CD4-positive, alpha-beta T cell treated with Interferon gamma for 1 hour (primary cell): ENCODE measurements at regions not wholly inside any gene's neighbourhood (a gene's known extent, or its start where the extent isn't known, plus 50 kb on each side); places are given as distances from the start of the nearest gene placed in this dataset.

ENCODE experiments used
- DNase-seq: peaks from one replicate; pipeline ENCODE4 v3.0.0-alpha.2; 2020

DNA sequence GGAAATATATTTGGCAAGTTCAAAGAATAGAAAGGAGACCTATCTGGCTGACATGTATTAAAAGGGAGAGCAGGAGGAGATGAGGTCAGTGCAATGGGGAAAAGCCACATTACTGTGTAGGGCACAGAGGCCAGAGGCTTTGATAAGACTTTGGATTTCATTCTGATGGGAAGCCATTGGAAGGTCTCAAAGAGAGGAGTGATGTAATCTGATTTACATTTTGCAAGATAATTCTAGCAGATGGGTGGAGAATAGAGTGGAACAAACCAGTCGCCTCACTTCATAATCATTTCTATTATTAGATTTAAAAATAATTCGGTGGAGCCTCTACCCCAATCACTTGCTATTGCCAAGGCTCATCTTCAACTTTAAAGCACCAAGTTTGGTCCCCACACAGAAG lies 278.4 kb upstream of the ZC3H12C start:
- no peak for DNase-seq

DNA sequence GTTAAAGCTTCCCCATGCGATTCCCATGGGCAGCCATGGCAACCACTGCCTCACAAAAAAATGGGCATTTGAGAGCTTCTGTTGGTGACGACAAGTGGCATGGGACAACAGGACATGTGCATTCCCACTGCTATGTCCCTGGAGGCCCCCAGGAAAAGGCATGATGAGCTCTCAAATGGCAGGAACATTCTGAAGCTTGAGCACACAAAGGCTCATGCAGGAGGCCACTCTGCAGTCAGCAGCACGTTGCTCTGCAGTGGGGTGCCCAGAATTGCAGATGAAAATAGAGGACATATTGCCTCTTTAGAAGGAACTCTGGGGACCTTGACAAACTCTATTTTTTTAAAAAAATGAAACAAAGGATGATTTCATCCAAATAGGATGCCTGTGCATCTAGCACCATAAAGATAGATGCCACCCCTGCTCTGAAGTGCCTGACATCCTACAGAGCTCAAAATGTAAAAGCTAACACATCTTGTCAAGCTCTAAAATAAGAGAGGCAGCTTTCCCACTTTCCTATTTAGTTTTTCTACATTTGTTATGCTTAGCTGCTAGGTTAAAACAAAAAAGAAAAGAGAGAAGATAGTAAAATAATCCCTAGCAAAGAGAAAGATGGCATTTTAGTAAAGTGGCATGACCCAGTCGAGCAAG lies 277.6 kb upstream of the ZC3H12C start:
- DNase-seq = no peak

DNA sequence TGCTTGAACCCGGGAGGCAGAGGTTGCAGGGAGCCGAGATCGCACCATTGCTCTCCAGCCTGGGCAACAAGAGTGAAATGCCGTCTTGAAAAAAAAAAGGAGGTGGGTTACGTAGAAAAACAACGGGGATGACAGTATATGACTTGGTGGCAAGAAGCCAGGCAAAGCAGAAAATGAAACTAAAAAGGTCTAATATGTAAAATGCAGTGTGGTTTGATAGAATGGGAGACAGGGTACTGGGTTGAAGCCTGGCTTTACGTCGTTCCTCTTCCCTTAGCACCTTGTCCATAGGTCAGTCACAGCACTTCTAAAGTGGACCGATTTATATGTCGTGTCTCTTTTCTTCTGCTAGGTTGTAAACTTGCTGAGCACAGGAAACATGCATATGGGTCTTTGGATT lies 274.9 kb upstream of the ZC3H12C start:
- DNase-seq = no peak

DNA sequence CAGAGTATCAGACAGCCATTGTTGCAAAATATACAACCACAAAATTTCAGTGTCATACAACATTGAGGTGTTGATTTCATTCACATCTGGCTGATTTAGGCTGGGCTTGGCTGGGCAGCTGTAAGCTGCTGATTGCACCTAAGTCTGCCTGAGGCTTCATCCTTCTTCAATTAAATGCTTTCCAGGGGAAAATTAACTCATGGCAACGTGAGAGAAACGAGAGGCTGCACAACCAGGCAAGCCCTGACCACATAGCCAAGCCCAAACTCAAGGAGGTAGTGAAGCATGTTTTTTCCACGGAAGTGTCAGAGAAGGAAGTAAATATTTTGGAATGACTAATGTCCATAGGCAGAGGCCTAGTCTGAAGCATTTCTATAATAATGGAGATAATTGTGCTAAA lies 273.8 kb upstream of the ZC3H12C start:
- no peak for DNase-seq

DNA sequence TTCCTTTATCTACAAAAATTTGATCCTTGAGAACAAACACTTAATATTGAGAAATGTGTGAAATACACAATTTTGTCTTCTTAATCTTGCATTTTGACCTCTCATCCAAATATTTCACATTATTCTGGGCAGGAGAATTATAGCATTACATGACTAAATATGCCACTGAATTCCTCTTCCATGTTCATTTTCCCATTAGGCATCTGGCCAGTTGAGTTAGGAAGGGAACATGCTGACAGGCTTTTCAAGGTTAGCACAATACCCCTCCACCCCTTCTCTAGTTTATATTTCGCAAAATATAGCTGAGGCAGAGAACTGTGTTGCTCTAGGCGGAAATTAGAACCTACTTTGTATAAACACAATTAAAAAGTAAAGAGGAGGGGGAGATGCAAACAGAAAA lies 271.7 kb upstream of the ZC3H12C start:
- no peak for DNase-seq

DNA sequence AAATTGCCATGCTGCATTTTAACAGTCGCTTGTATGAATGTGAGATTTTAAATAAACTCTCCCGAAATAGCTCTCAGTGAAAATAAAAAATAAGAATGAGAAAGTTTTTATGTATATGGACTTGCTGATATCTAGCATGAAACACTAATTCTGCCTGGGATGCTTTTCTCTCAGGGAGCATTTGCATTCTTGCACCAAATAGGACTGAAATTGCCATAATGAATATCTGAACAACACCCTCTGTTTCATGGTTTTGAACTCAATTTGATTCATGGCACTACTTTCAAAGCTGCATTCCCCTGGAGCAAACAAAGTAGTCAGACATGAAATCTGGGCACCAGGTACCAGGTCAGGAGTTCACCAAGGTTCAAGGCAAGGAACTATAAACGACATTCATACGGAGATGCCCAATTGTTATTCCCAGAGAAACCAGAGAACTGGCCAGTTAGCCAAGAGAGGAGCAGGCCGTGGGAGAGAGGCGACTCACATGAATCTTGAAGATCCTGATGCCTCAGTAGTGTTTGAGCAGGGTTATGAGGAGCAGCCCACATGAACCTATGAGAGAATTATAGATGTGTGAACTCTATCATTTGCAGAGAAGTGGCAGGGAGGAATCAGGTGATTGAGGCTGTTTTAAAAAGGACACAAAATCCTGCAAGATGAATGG lies 270.6 kb upstream of the ZC3H12C start:
- no peak for DNase-seq

DNA sequence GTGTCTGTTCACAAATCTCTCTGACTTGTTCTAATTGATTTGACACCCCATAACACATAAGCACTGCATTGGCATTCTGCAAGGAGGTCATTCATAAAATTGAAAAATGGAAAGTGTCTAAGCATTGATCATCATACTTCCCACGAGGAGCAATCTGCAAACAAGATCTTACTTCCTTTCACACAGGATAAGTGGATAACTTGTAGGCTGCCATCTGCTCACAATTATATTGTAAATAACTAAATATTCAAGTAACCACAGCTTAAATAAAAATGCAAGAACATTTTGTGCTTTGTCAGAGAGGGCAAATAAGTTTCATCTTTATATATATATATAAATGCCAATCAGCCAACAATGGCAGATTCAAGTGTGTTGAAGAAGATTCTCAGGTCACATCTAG lies 264.8 kb upstream of the ZC3H12C start:
- DNase-seq = no peak

DNA sequence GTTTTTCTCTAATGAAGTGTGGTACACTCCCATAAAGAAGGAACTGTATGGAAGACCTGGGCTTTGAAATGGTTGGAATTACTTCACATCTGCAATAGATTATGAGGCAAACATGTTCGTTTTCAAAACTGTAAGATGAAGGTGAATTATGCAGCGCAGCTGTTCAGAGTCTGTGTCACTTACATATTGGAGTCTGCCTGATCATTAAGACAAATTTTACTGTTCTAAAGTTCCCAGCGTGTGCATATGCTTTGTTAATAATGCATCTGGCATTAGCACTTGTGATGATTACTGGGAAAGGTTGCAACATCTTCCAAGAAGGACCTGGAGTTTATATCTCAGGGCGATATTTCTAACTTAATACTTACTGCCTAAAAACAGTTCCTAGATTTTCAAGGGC lies 255.2 kb upstream of the ZC3H12C start:
- DNase-seq = no peak

DNA sequence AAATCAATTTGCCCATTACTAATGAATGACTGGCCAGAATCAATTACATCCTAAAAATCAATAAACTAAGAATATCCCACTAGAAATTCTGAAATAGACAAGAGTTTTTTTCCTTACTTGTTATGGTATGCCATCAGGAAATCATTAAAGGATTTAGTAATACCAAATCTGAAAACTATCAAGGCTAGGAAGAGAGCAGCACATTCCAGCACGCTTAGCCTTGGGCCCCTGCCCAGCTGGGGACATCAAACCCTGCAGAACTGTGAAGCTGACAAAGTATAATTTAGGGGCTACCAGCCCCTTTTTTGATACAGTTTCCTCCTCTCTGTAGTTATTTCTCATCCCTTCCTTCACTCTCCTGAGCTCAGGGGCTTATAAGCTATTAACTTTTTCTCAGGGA lies 247.8 kb upstream of the ZC3H12C start:
- DNase-seq = no peak

DNA sequence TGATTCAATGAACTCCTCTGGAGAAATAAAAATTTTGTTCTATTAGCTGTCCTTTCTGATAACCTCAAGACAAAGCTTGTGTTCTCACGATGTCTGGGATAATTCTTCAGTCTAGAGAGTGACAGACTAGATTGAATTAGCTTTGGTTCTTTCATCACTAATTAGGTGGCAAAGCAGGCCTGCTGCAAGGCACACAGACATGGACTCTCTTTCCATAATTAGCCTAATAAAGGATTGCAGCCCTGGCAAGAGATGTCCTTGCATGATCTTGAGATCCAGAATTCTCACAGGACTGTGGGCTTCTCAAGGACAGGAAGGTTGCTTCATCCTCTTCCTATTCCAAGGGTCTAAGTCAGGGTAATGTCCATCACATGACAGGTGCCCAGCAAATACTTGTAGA lies 245.6 kb upstream of the ZC3H12C start:
- DNase-seq = no peak

DNA sequence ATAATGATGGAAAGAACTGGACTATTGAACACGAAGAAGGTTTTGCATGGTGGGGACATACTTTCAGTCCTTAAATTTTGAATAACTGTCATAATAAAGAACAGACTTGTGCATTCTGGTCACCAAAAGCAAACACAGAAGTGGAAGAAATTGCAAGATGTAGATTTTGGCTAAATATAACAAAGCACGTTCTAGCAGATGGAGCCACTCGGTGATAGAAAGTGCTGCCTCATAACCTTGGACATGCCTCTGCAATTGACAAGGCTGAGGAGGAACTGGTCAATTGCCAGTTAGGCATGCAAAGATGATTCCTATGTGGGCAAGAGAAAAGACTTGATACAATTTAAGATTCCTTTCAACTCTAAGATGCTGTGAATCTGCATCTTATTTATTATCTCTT lies 244.1 kb upstream of the ZC3H12C start:
- no peak for DNase-seq

DNA sequence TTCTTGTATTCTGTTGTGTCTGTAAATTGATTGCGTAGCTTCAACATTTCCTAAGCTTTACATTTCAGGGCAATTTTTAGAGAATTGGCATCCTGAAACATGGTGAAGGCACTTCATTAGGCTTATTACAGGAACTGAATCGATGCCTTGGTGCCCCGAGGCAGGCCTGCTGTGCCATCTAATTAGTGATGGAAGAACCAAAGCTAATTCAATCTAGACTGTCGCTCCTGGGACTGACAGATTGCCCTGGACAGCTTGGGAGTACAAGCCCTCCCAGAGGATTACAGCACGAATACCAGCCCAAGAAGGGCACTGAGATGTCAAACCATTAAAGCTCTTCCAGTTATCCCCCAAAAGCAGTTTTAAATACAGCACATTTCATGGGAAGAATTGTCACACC lies 243.2 kb upstream of the ZC3H12C start:
- DNase-seq = no peak

DNA sequence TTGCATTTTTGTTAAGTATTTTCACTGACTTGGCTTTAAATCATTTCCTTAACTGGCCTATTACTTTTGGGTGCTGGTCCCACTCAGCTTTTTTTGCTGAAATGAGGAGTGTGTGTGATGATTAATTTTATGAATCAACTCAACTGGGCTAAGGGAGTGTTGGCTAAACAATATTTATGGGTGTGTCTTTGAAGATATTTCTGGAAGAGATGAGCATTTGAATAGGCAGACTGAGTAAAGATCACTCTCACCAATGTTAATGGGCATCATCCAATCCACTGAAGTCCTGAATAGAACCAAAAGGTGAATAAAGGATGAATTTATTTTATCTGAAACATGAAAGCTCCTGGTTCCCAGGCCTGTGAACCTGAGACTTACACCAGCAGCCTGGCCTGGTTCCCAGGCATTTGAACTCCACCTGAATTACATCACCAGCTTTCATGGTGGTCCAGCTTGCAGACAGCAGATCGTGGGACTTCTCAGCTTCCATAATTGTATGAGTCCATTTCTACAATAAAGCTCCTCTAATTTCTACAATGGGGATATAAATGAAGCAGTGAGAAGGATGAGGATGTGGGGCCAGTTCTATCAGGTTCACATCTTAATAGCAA lies 241.3 kb upstream of the ZC3H12C start:
- DNase-seq = no peak

DNA sequence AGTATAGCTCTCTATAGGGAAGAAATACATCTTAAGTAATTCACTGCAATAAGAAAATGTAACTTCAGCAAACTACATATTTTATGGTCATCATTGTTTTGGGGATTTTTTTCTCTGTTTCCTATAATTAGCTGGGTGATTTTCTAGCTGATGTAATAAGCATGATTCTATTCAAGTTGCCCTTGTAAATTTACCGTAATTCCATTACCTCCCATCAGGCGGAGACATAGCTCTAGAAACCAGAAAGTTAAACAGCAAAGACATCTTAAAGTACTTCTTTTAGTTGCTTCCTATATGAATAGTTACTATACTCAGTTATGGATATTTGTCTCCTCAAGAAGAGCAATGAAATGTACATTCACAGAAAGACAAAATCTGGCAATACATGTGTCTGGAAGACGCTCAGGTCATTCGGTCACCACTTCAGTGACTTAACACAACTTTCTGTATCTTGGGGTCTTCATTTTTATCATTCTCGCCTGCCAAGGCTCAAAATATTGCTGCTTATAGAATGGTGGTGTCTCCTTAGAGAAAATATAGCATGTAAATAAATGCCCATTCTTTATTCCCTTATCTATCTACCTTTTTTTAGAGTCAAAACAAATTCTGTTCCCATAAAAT lies 239.9 kb upstream of the ZC3H12C start:
- no peak for DNase-seq

DNA sequence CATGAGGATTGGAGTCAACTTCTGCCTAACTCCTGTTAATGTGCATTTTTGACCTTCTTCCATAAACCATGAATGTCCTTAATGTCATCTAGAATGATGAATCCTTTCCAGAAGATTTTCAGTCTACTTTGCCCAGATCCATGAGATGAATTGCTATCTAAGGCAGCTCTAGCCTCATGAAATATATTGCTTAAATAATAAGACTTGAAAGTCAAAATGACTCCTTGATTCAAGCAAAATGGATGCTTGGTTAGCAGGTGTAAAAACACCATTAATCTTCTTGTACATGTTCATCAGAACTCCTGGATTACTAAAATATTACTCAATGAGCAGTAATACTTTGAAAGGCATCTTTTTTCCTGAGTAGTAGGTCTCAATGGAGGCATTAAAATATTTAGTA lies 238.5 kb upstream of the ZC3H12C start:
- DNase-seq = no peak

DNA sequence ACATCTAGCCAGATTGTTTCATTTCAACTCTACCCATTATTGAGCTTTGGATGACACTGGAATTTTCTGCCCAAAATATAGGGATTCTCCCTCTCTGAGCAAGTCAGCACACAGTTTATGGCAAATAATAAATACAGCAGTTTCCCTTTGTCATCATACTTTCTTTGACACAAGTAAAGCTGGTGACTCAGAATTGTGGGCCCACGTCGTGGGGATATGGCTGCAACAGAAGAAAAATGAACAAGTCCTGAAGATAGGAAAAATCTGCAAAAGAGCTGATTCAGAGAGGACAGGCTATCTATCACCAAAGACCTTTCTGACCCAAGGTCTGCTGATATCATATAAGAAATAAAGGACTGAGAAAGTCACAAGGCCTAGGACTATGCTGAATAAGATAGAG lies 236.3 kb upstream of the ZC3H12C start:
- no peak for DNase-seq

DNA sequence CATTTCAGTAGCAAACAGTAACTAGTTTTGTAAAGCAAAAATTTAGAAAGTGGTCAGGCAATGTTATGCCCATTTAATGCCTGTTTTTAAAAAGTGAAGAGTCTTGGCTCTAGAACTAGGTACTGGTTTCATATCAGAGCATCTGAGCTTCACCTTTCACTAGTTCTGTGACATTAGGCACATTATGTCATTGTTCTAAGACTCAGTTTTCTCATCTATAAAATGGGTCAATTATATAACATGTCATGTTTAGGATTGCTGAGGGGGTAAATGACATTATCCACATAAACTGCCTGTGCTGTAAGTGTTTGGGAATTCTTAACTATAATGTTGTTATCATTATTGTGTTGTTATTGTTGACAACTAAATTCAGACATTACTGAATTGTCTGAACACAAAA lies 235.6 kb upstream of the ZC3H12C start:
- no peak for DNase-seq

DNA sequence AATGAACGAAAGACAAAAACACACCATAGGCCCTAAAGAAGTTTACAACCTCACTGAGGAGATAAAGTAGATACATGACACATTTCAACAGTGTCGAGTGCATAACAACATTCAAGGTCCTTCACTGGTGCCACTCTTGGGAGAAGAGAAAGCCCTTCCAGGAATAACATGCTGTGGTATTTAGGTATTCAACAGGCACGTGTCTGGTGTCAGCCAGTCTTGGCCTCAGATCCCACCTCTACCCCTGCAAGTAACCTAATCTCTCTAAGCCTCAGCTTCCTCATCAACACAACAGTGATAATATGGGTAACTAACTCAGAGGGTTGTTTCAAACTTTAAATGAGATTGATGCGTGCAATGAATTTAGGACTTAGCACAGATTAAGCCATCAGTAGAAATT lies 235.0 kb upstream of the ZC3H12C start:
- DNase-seq = no peak

DNA sequence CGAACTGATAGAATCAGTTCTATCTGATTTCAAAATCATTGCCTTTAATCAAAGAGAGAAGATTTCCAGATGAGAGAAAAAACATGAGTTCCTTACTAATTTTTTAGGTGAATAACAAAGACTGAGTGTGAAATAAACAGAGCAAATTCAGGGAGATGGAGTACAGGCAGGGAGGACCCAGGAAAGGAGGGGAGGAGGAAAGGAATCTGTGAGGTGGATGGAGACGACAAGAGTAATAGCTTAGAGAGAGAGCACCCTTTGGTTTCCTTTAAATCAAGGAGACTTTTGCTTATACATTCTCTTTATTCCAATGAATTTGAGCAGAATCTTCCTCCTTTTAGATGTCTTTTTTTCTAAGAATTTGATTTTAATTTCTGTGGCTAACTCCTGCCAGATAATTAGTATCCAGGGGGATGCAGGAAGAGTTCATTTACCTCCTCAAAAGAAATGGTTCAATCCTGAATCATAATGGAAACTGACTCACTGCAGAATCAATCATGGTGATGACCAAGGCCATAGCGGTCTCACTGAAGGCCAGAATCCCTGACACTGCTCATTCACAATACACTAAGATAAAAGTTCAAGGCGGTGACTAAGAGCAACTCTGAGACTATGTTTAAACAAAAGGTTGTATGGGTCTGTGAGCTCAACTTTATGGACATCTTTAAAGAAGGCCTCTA lies 234.0 kb upstream of the ZC3H12C start:
- no peak for DNase-seq

DNA sequence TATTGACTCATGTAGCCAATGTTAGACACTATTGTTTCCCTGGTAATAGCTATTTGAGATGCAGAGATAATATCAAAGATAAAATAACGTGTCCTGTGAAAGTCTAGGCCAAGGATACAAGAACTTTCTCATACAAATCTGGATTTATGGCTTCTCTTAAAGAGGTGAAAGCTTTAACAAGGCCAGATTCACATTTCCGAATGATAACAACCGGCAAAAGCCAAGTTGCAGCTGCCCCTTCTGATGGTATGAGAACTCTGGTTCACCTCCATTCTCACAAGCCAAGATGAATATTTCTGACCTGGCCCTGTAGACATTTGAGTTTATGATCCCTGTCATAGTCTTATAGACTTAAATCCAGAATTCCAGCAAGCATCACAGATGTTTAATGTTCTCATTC lies 230.4 kb upstream of the ZC3H12C start:
- no peak for DNase-seq

DNA sequence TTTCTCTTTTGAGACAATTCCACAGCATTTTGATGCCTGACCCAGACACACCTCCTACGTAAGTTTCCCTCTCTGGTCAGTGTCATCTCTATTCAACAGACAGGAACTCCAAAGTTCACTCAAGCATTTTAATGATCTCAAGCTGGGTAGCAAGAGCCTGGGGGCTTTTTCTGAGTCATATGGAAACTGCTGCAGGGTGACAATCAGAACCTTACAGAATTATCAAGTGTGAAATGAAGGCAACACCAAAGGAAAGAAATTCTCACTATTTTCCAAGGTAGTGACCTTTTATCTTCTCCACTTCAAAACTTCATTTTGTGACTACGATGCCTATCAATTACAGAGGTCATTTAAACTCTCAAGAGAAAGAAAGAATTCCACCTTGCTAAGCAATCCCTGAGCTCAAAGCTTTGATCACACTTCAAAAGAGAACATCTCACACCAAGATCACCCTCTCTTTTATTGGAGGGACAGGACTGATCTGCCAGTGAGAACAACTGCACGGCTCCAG lies 229.0 kb upstream of the ZC3H12C start:
- DNase-seq = no peak

DNA sequence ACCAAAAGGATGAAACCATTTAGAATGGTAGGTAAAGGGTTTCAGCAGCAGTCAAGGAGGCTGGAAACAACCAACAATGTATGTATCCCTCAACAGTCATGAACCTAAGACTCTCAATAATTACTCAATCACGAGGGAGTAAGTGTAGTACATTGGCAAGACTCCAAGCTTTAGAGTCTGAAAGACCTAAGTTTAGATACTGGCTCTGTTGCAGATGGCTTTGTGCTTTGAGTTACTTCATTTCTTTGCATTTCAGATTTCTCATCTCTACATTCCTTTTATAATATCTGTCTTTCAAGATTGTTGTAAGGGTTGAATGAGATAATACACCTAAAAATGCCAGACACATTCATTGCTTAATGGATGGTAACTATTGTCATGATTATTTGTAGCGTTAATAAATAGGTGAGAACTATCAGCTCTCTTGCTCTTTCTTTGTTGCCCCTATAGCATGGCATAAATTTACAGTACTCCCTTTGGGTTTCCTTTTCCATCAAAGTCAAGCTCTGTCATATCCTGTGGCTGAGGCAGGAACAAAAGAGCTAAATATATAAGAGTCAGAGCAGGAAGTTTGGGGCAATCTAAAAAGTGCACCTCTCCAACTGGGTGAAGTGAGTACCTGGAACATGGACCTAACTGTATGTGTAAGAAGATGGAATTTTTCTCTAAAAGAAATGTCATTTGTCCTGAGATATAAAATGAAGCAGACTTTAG lies 228.2 kb upstream of the ZC3H12C start:
- no peak for DNase-seq
